PC-3 (cell line): ENCODE measurements at regions not wholly inside any gene's neighbourhood (a gene's known extent, or its start where the extent isn't known, plus 50 kb on each side); places are given as distances from the start of the nearest gene placed in this dataset.

Source experiments
- EZH2 ChIP-seq: fragments of 300-600 bp; sonication (generic); IDR thresholded peaks from one replicate; pipeline ENCODE4 v1.6.1; 2017; ENCODE audit warnings: antibody characterized with exemption, mild to moderate bottlenecking, low read length; ENCODE audit not compliant: unreplicated experiment
- EZH2phosphoT487 ChIP-seq: fragments of 300-600 bp; sonication (generic); IDR thresholded peaks from 2 replicates; pipeline ENCODE4 v1.6.1; 2018; ENCODE audit warnings: mild to moderate bottlenecking, antibody characterized with exemption, low read length, borderline replicate concordance

DNA sequence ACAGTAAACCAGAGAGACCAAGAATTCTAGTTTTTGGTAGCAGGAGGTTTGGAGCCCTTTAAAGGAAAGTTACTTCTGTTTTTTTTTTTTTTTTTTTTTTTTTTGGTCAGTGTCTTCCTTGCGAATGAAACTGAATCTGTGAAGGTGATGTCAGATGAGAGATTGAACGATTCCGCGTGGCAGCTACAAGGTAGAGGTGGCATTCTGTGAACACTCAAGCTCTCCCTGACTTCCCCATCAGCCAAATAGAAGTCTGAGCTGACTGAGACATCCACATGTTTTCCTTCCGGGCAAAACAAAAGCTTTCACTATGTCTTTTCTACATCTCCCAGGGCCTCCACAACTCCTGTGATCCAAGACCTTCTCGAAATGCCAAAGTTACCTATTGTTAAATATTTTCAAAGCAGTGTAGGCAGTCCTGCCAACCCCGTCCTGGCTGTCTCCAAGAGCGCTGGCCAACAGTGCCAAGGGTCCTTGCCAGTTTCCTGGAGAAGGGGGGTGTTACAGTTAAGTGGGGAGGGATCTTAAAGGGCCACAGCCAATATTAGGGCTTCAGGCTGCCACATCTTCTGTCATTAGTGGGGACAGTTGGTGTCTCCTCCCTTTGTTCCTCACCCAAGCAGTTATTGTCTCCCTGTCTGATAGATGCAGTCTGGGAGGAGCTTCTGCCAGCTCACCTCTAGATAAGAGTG, 102.9 kb upstream of the SLC34A2 start:
- TF ChIP-seq EZH2phosphoT487 (no peak), EZH2 (no peak)
